ENCODE measurements at regions not wholly inside any gene's neighbourhood (a gene's known extent, or its start where the extent isn't known, plus 50 kb on each side); places are given as distances from the start of the nearest gene placed in this dataset.

- H3K36me3 ChIP-seq (ENCODE audit: control insufficient read depth in 2 of 2, extremely low read depth in 1 of 2, insufficient read depth in 2 of 2, low read length in 2 of 2): no peaks in the 10 kb centered on the region
- DNase-seq (ENCODE audit: low read depth, low spot score): no peak
- H3K9me3 ChIP-seq (ENCODE audit: control insufficient read depth, low read depth, low read length): no peaks in the 10 kb centered on the region
- no peak overlapping the region for H3K27ac ChIP-seq (ENCODE audit: control insufficient read depth, insufficient read depth, low read length)
- FAIRE-seq: no peak
- no peaks in the 10 kb centered on the region for H4K20me1 ChIP-seq (ENCODE audit: control insufficient read depth, extremely low read depth, insufficient read depth, low read length)
- TF ChIP-seq EZH2 (IDR thresholded peaks at IDR 0.05; ENCODE audit: low read length): no peak
- no peak for TF ChIP-seq CTCF (optimal IDR thresholded peaks at IDR 0.05 in 1 of 3, IDR thresholded peaks at IDR 0.05 in 1 of 3, conservative IDR thresholded peaks at IDR 0.05 in 1 of 3; ENCODE audit: extremely low read depth in 1 of 3, insufficient read depth in 2 of 3, low read length in 3 of 3)
- H2AFZ ChIP-seq (ENCODE audit: control insufficient read depth, low read length): no peak overlapping the region
- H3K4me2 ChIP-seq (ENCODE audit: control insufficient read depth, extremely low read depth, insufficient read depth, low read depth, low read length): no peak overlapping the region
- no peaks in the 10 kb centered on the region for H3K79me2 ChIP-seq (ENCODE audit: control insufficient read depth, insufficient read depth, low read length)
- no peaks in the 10 kb centered on the region for H3K9me1 ChIP-seq (ENCODE audit: control insufficient read depth, extremely low read depth, insufficient read depth, low read length)
- no peak overlapping the region for H3K9ac ChIP-seq (ENCODE audit: control insufficient read depth, extremely low read depth, insufficient read depth, low read length)
- no peak overlapping the region for H3K4me3 ChIP-seq (ENCODE audit: control insufficient read depth in 2 of 3, extremely low read depth in 1 of 3, insufficient read depth in 2 of 3, low read depth in 1 of 3, low read length in 3 of 3)
- dilution Hi-C loops (cut with MboI; ENCODE audit: extremely low pct_ligation_motif_present, low sequenced_read_pairs): no loop called here
- H3K27me3 ChIP-seq (ENCODE audit: control insufficient read depth, extremely low read depth, insufficient read depth, low read length): no peaks in the 10 kb centered on the region
- no peaks in the 10 kb centered on the region for H3K4me1 ChIP-seq (ENCODE audit: control insufficient read depth, extremely low read depth, insufficient read depth, low read length)
These were observed 251.6 kb downstream of the BCAT1 start for GRCh38 chr12:24697295-24697694.

- no peak overlapping the region for H2AFZ ChIP-seq (ENCODE audit: control insufficient read depth, low read length)
- no peak for FAIRE-seq
- DNase-seq (ENCODE audit: low read depth, low spot score): no peak
These were observed 252.1 kb downstream of the BCAT1 start for GRCh38 chr12:24696800-24697199.

GRCh38 chr12:24695657-24696329 lies 253.1 kb downstream of the BCAT1 start:
- dilution Hi-C loops (cut with MboI; ENCODE audit: extremely low pct_ligation_motif_present, low sequenced_read_pairs): no loop called here

More at GRCh38 chr12:24696800-24697199, 252.1 kb downstream of the BCAT1 start:
- no peak overlapping the region for H3K4me3 ChIP-seq (ENCODE audit: control insufficient read depth in 2 of 3, extremely low read depth in 1 of 3, insufficient read depth in 2 of 3, low read depth in 1 of 3, low read length in 3 of 3)
- no peaks in the 10 kb centered on the region for H3K4me1 ChIP-seq (ENCODE audit: control insufficient read depth, extremely low read depth, insufficient read depth, low read length)
- no peaks in the 10 kb centered on the region for H4K20me1 ChIP-seq (ENCODE audit: control insufficient read depth, extremely low read depth, insufficient read depth, low read length)
- no peaks in the 10 kb centered on the region for H3K27me3 ChIP-seq (ENCODE audit: control insufficient read depth, extremely low read depth, insufficient read depth, low read length)
- no peaks in the 10 kb centered on the region for H3K79me2 ChIP-seq (ENCODE audit: control insufficient read depth, insufficient read depth, low read length)
- H3K4me2 ChIP-seq (ENCODE audit: control insufficient read depth, extremely low read depth, insufficient read depth, low read depth, low read length): no peak overlapping the region
- no peaks in the 10 kb centered on the region for H3K9me3 ChIP-seq (ENCODE audit: control insufficient read depth, low read depth, low read length)
- dilution Hi-C loops (cut with MboI; ENCODE audit: extremely low pct_ligation_motif_present, low sequenced_read_pairs): no loop called here
- no peaks in the 10 kb centered on the region for H3K36me3 ChIP-seq (ENCODE audit: control insufficient read depth in 2 of 2, extremely low read depth in 1 of 2, insufficient read depth in 2 of 2, low read length in 2 of 2)
- H3K9ac ChIP-seq (ENCODE audit: control insufficient read depth, extremely low read depth, insufficient read depth, low read length): no peak overlapping the region
- H3K9me1 ChIP-seq (ENCODE audit: control insufficient read depth, extremely low read depth, insufficient read depth, low read length): no peaks in the 10 kb centered on the region
- TF ChIP-seq EZH2 (IDR thresholded peaks at IDR 0.05; ENCODE audit: low read length): no peak
- H3K27ac ChIP-seq (ENCODE audit: control insufficient read depth, insufficient read depth, low read length): no peak overlapping the region

More at GRCh38 chr12:24695657-24696329, 253.1 kb downstream of the BCAT1 start:
- no peaks in the 10 kb centered on the region for H3K36me3 ChIP-seq (ENCODE audit: control insufficient read depth in 2 of 2, extremely low read depth in 1 of 2, insufficient read depth in 2 of 2, low read length in 2 of 2)
- H3K9me1 ChIP-seq (ENCODE audit: control insufficient read depth, extremely low read depth, insufficient read depth, low read length): no peaks in the 10 kb centered on the region
- no peak overlapping the region for H3K9ac ChIP-seq (ENCODE audit: control insufficient read depth, extremely low read depth, insufficient read depth, low read length)
- no peak for FAIRE-seq
- no peaks in the 10 kb centered on the region for H3K79me2 ChIP-seq (ENCODE audit: control insufficient read depth, insufficient read depth, low read length)
- H3K4me1 ChIP-seq (ENCODE audit: control insufficient read depth, extremely low read depth, insufficient read depth, low read length): no peaks in the 10 kb centered on the region
- no peaks in the 10 kb centered on the region for H4K20me1 ChIP-seq (ENCODE audit: control insufficient read depth, extremely low read depth, insufficient read depth, low read length)
- H3K4me3 ChIP-seq (ENCODE audit: control insufficient read depth in 2 of 3, extremely low read depth in 1 of 3, insufficient read depth in 2 of 3, low read depth in 1 of 3, low read length in 3 of 3): no peak overlapping the region
- H3K27me3 ChIP-seq (ENCODE audit: control insufficient read depth, extremely low read depth, insufficient read depth, low read length): no peaks in the 10 kb centered on the region
- no peak for TF ChIP-seq EZH2 (IDR thresholded peaks at IDR 0.05; ENCODE audit: low read length)
- TF ChIP-seq CTCF (optimal IDR thresholded peaks at IDR 0.05 in 1 of 3, IDR thresholded peaks at IDR 0.05 in 1 of 3, conservative IDR thresholded peaks at IDR 0.05 in 1 of 3; ENCODE audit: extremely low read depth in 1 of 3, insufficient read depth in 2 of 3, low read length in 3 of 3): no peak
- no peak overlapping the region for H2AFZ ChIP-seq (ENCODE audit: control insufficient read depth, low read length)
- no peaks in the 10 kb centered on the region for H3K9me3 ChIP-seq (ENCODE audit: control insufficient read depth, low read depth, low read length)
- H3K4me2 ChIP-seq (ENCODE audit: control insufficient read depth, extremely low read depth, insufficient read depth, low read depth, low read length): no peak overlapping the region
- no peak for DNase-seq (ENCODE audit: low read depth, low spot score)
- H3K27ac ChIP-seq (ENCODE audit: control insufficient read depth, insufficient read depth, low read length): no peak overlapping the region

All from keratinocyte (primary cell).